H1 (cell line): ENCODE measurements at regions not wholly inside any gene's neighbourhood (a gene's known extent, or its start where the extent isn't known, plus 50 kb on each side); places are given as distances from the start of the nearest gene placed in this dataset.

Experiments
- BACH1 ChIP-seq: IDR thresholded peaks from 2 replicates; pipeline ENCODE4 v1.6.1; 2012; ENCODE audit warnings: low read length, improper control_type of control experiment
- EGR1 ChIP-seq: IDR thresholded peaks from 2 replicates; pipeline ENCODE4 v1.6.1; 2011; ENCODE audit warnings: low read depth, low read length, borderline replicate concordance
- PHF8 ChIP-seq: fragments of 200-600 bp; sonication (generic); conservative IDR thresholded peaks from 2 replicates; pipeline ENCODE4 v1.7.1; 2012; ENCODE audit warnings: low read depth, mild to moderate bottlenecking, inconsistent platforms, low read length, moderate library complexity
- SP1 ChIP-seq: IDR thresholded peaks from 2 replicates; pipeline ENCODE4 v1.6.1; 2011; ENCODE audit warnings: low read depth, low read length
- TF ChIP-seq, protein P1 (sequence below): fragments of 300-600 bp; sonication (generic); IDR thresholded peaks from 2 replicates; pipeline ENCODE4 v1.7.1; 2012; ENCODE audit warnings: low read length, moderate library complexity, mild to moderate bottlenecking, inconsistent platforms; ENCODE audit not compliant: insufficient replicate concordance

DNA sequence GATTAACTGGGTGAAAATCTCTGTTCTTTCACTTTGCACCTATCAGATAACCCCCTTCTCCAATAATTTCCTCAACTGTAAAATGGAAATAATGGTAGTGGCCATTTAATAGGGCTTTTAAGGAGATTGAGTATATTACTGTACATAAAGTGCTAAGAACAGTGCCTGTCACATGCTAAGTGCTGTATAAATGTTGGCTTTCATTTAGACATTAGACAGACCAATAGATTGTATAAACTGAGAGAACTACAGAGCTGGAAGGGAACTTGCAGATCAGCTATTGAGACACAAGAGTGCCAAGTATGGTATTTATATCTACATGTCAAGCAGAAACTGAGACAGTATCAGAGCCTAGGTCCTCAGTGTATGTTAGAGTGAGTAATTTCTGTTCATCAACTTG, 934.7 kb downstream of the PLA2G4A start (continued):
- TF ChIP-seq, protein P1, sequence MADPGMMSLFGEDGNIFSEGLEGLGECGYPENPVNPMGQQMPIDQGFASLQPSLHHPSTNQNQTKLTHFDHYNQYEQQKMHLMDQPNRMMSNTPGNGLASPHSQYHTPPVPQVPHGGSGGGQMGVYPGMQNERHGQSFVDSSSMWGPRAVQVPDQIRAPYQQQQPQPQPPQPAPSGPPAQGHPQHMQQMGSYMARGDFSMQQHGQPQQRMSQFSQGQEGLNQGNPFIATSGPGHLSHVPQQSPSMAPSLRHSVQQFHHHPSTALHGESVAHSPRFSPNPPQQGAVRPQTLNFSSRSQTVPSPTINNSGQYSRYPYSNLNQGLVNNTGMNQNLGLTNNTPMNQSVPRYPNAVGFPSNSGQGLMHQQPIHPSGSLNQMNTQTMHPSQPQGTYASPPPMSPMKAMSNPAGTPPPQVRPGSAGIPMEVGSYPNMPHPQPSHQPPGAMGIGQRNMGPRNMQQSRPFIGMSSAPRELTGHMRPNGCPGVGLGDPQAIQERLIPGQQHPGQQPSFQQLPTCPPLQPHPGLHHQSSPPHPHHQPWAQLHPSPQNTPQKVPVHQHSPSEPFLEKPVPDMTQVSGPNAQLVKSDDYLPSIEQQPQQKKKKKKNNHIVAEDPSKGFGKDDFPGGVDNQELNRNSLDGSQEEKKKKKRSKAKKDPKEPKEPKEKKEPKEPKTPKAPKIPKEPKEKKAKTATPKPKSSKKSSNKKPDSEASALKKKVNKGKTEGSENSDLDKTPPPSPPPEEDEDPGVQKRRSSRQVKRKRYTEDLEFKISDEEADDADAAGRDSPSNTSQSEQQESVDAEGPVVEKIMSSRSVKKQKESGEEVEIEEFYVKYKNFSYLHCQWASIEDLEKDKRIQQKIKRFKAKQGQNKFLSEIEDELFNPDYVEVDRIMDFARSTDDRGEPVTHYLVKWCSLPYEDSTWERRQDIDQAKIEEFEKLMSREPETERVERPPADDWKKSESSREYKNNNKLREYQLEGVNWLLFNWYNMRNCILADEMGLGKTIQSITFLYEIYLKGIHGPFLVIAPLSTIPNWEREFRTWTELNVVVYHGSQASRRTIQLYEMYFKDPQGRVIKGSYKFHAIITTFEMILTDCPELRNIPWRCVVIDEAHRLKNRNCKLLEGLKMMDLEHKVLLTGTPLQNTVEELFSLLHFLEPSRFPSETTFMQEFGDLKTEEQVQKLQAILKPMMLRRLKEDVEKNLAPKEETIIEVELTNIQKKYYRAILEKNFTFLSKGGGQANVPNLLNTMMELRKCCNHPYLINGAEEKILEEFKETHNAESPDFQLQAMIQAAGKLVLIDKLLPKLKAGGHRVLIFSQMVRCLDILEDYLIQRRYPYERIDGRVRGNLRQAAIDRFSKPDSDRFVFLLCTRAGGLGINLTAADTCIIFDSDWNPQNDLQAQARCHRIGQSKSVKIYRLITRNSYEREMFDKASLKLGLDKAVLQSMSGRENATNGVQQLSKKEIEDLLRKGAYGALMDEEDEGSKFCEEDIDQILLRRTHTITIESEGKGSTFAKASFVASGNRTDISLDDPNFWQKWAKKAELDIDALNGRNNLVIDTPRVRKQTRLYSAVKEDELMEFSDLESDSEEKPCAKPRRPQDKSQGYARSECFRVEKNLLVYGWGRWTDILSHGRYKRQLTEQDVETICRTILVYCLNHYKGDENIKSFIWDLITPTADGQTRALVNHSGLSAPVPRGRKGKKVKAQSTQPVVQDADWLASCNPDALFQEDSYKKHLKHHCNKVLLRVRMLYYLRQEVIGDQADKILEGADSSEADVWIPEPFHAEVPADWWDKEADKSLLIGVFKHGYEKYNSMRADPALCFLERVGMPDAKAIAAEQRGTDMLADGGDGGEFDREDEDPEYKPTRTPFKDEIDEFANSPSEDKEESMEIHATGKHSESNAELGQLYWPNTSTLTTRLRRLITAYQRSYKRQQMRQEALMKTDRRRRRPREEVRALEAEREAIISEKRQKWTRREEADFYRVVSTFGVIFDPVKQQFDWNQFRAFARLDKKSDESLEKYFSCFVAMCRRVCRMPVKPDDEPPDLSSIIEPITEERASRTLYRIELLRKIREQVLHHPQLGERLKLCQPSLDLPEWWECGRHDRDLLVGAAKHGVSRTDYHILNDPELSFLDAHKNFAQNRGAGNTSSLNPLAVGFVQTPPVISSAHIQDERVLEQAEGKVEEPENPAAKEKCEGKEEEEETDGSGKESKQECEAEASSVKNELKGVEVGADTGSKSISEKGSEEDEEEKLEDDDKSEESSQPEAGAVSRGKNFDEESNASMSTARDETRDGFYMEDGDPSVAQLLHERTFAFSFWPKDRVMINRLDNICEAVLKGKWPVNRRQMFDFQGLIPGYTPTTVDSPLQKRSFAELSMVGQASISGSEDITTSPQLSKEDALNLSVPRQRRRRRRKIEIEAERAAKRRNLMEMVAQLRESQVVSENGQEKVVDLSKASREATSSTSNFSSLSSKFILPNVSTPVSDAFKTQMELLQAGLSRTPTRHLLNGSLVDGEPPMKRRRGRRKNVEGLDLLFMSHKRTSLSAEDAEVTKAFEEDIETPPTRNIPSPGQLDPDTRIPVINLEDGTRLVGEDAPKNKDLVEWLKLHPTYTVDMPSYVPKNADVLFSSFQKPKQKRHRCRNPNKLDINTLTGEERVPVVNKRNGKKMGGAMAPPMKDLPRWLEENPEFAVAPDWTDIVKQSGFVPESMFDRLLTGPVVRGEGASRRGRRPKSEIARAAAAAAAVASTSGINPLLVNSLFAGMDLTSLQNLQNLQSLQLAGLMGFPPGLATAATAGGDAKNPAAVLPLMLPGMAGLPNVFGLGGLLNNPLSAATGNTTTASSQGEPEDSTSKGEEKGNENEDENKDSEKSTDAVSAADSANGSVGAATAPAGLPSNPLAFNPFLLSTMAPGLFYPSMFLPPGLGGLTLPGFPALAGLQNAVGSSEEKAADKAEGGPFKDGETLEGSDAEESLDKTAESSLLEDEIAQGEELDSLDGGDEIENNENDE = no peak
- no peak for TF ChIP-seq EGR1
- no peak for TF ChIP-seq BACH1
- TF ChIP-seq PHF8 = no peak
- no peak for TF ChIP-seq SP1
